OCI-LY7 (cell line): ENCODE measurements at regions not wholly inside any gene's neighbourhood (a gene's known extent, or its start where the extent isn't known, plus 50 kb on each side); places are given as distances from the start of the nearest gene placed in this dataset.

ENCODE experiments used
- BruUV-seq: library from RNA; stranded (reverse); fragments of 400-500 nt; replicated peaks from 2 replicates; lab custom pipeline; 2021; lab: Mats Ljungman, UMichigan
- CTCF ChIA-PET: fragments of 300-600 bp; sonication (Branson Sonifier 250); formaldehyde crosslinking; loops from one replicate; lab custom pipeline; 2022; ENCODE audit warnings: antibody characterized with exemption; ENCODE audit not compliant: unreplicated experiment; lab: Charles Lee
- POLR2A ChIA-PET: fragments of 300-600 bp; sonication (Branson Sonifier 250); formaldehyde crosslinking; loops from one replicate; lab custom pipeline; 2022; ENCODE audit warnings: antibody characterized with exemption; lab: Charles Lee
- DNase-seq: peaks from one replicate; pipeline ENCODE4 v3.0.0-alpha.2; 2015; ENCODE audit warnings: low spot score
- H2AFZ ChIP-seq: fragments of 200-600 bp; sonication (generic), shearing (Covaris generic); 2 replicates; pipeline ENCODE4 v1.6.1; 2014; ENCODE audit warnings: mild to moderate bottlenecking, antibody characterized with exemption, low read length, moderate library complexity
- H3K27ac ChIP-seq: fragments of 200-600 bp; sonication (generic); 2 replicates; pipeline ENCODE4 v1.5.1; 2014; ENCODE audit warnings: mixed run types, low read depth, mild to moderate bottlenecking, moderate library complexity, low read length, inconsistent platforms; ENCODE audit not compliant: poor library complexity, severe bottlenecking
- H3K36me3 ChIP-seq: fragments of 200-600 bp; sonication (generic); 2 replicates; pipeline ENCODE4 v1.6.1; 2014; ENCODE audit warnings: mild to moderate bottlenecking, antibody characterized with exemption, low read length, moderate library complexity, mixed read lengths; ENCODE audit not compliant: insufficient read depth
- H3K4me1 ChIP-seq: fragments of 200-600 bp; sonication (generic); 2 replicates; pipeline ENCODE4 v1.5.1; 2014; ENCODE audit warnings: mild to moderate bottlenecking, low read length; ENCODE audit not compliant: insufficient read depth, poor library complexity, severe bottlenecking
- H3K4me2 ChIP-seq: fragments of 200-600 bp; sonication (generic); 2 replicates; pipeline ENCODE4 v1.6.1; 2014; ENCODE audit warnings: mild to moderate bottlenecking, low read length
- H3K4me3 ChIP-seq: fragments of 200-600 bp; sonication (generic); 2 replicates; pipeline ENCODE4 v1.5.1; 2014; ENCODE audit warnings: mild to moderate bottlenecking, low read depth, low read length; ENCODE audit not compliant: poor library complexity, severe bottlenecking
- H3K79me2 ChIP-seq: fragments of 200-600 bp; sonication (generic); 2 replicates; pipeline ENCODE4 v1.6.1; 2016; ENCODE audit warnings: low read depth, mild to moderate bottlenecking, low read length, moderate library complexity, mixed read lengths; ENCODE audit not compliant: insufficient read depth
- H3K9me2 ChIP-seq: fragments of 200-600 bp; sonication (generic); 2 replicates; pipeline ENCODE4 v1.6.1; 2016; ENCODE audit warnings: mild to moderate bottlenecking, low read length, mixed read lengths; ENCODE audit not compliant: insufficient read depth
- H3K9me3 ChIP-seq: fragments of 200-600 bp; sonication (generic); 2 replicates; pipeline ENCODE4 v1.6.1; 2014; ENCODE audit warnings: mild to moderate bottlenecking, mixed run types, low read length, mixed read lengths
- H4K20me1 ChIP-seq: fragments of 200-600 bp; sonication (generic); 2 replicates; pipeline ENCODE4 v1.6.1; 2014; ENCODE audit warnings: mild to moderate bottlenecking, antibody characterized with exemption, low read length, moderate library complexity, mixed read lengths; ENCODE audit not compliant: insufficient read depth
- EZH2phosphoT487 ChIP-seq: fragments of 200-600 bp; sonication (generic); IDR thresholded peaks from 2 replicates; pipeline ENCODE4 v1.6.1; 2018; ENCODE audit warnings: low read depth, borderline replicate concordance, mild to moderate bottlenecking, mixed run types, antibody characterized with exemption, low read length, moderate library complexity, mixed read lengths
- intact Hi-C: fragments of 100-400 bp; cut with micrococcal nuclease; formaldehyde crosslinking; loops from one replicate; pipeline ENCODE4 v1.10.0; 2022; ENCODE audit not compliant: unreplicated experiment
- TF ChIP-seq, protein P1 (sequence below): fragments of 200-600 bp; sonication (generic); conservative IDR thresholded peaks from 2 replicates; pipeline ENCODE4 v1.5.1; 2014; ENCODE audit warnings: mild to moderate bottlenecking, antibody characterized with exemption, low read length, moderate library complexity, mixed read lengths

DNA sequence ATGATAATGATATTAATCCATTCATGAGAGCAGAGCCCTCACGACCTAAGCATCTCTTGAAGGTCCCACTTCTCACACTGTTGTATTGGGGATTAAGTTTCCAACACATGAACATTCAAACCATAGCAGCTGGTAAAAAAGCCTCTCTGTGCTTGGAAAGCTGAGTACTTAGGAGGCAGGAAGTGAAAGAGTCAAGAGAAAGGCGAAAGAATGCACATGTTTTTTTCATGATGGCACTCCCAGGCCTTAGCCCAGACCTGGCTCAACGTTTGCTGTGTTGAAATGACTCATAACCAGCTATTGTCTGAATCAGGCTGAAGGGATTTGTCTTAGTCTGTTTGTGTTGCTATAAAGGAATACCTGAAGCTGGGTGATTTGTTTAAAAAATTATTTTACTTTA is 84.4 kb upstream of the RGMA start:
- no peak for DNase-seq
- no peaks in the 10 kb centered on the region for H3K36me3 ChIP-seq
- no peak overlapping the region for H3K4me3 ChIP-seq
- POLR2A ChIA-PET = no interaction called here
- no peak overlapping the region for H3K27ac ChIP-seq
- H3K79me2 ChIP-seq = no peaks in the 10 kb centered on the region
- H2AFZ ChIP-seq = no peak overlapping the region
- H3K4me1 ChIP-seq = peaks cover 2% of the 10 kb centered on the region
- H3K9me2 ChIP-seq = no peaks in the 10 kb centered on the region
- no peaks in the 10 kb centered on the region for H4K20me1 ChIP-seq
- CTCF ChIA-PET = no interaction called here
- BruUV-seq = no TSS peak
- no peak for TF ChIP-seq EZH2phosphoT487
- TF ChIP-seq, protein P1, sequence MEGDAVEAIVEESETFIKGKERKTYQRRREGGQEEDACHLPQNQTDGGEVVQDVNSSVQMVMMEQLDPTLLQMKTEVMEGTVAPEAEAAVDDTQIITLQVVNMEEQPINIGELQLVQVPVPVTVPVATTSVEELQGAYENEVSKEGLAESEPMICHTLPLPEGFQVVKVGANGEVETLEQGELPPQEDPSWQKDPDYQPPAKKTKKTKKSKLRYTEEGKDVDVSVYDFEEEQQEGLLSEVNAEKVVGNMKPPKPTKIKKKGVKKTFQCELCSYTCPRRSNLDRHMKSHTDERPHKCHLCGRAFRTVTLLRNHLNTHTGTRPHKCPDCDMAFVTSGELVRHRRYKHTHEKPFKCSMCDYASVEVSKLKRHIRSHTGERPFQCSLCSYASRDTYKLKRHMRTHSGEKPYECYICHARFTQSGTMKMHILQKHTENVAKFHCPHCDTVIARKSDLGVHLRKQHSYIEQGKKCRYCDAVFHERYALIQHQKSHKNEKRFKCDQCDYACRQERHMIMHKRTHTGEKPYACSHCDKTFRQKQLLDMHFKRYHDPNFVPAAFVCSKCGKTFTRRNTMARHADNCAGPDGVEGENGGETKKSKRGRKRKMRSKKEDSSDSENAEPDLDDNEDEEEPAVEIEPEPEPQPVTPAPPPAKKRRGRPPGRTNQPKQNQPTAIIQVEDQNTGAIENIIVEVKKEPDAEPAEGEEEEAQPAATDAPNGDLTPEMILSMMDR = no peak
- no peaks in the 10 kb centered on the region for H3K9me3 ChIP-seq
- intact Hi-C loops = no loop called here
- H3K4me2 ChIP-seq = no peak overlapping the region

DNA sequence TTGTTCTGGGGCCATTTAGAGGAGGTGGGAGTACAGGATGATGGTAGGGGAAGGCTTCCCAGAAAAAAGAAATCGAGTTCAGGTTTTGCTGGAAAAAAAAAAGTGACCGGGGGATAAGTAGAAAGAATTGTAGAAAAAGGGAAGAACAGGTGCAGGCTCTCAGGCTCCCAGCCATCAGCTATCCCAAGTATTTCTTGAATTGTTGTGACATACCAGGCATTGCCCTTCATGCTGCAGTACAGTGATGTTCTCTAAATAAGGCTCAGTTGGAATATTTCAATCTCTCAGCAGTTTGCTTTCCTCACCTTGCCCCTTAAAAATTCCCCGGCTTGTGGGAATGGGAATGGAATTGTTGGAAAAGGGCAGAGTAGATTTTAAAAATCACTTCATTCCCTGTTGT is 82.5 kb upstream of the RGMA start:
- Histone ChIP-seq H3K36me3 (no peaks in the 10 kb centered on the region), H2AFZ (no peak overlapping the region), H4K20me1 (no peaks in the 10 kb centered on the region), H3K79me2 (no peaks in the 10 kb centered on the region), H3K4me3 (no peak overlapping the region), H3K9me2 (no peaks in the 10 kb centered on the region), H3K4me1 (no peaks in the 10 kb centered on the region), H3K27ac (no peak overlapping the region), H3K4me2 (no peak overlapping the region), H3K9me3 (no peaks in the 10 kb centered on the region)
- CTCF ChIA-PET = no interaction called here
- TF ChIP-seq EZH2phosphoT487 = no peak
- TF ChIP-seq, protein P1 = no peak
- intact Hi-C loops = no loop called here
- BruUV-seq = no TSS peak
- DNase-seq = no peak
- POLR2A ChIA-PET = interaction anchor here (0.5 to 0.7 kb wide), 3 partner anchors 69 to 954 kb away, joined by 3 read pairs; no protein-coding TSS in a partner anchor

DNA sequence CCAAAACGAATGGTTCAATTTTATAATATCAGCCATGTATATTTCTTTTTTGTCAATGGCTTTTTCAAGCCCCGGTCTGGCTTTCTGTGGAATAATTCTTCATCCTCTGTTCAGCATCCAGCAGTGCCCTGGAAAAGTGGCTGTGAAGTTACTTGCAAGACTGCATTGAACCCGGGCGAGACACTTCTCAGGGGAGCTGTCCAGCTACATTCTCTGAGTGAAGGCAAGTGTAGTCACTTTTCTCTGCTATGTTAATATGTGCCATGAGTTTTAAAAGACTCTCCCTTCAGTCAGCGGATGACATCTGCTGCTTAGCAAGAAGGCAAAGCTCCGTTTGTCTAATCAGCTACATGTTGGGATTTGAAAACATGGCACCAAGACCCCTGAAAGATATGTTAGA is 81.3 kb upstream of the RGMA start:
- no peaks in the 10 kb centered on the region for H3K4me1 ChIP-seq
- no peaks in the 10 kb centered on the region for H3K9me3 ChIP-seq
- no peaks in the 10 kb centered on the region for H3K9me2 ChIP-seq
- TF ChIP-seq EZH2phosphoT487 = no peak
- TF ChIP-seq, protein P1 = no peak
- H3K27ac ChIP-seq = no peak overlapping the region
- no peak overlapping the region for H3K4me3 ChIP-seq
- intact Hi-C loops = no loop called here
- H3K79me2 ChIP-seq = no peaks in the 10 kb centered on the region
- no TSS peak for BruUV-seq
- H3K4me2 ChIP-seq = no peak overlapping the region
- ChIA-PET POLR2A (interaction anchor here (0.6 kb wide), 1 partner anchor 1735 kb away, joined by 3 read pairs; no protein-coding TSS in a partner anchor), CTCF (no interaction called here)
- DNase-seq = no peak
- no peak overlapping the region for H2AFZ ChIP-seq
- H3K36me3 ChIP-seq = no peaks in the 10 kb centered on the region
- no peaks in the 10 kb centered on the region for H4K20me1 ChIP-seq
